HG03521 (cell line): ENCODE measurements at regions not wholly inside any gene's neighbourhood (a gene's known extent, or its start where the extent isn't known, plus 50 kb on each side); places are given as distances from the start of the nearest gene placed in this dataset.
"Not testable (repeated sequence)": the region's sequence is repeated elsewhere in the genome, so short reads cannot be mapped to it uniquely, and the experiment has no call there.

Source experiments
- ATAC-seq: cut with Tn5 transposase; IDR thresholded peaks from one replicate; pipeline ENCODE4 v1.9.1; 2021; ENCODE audit warnings: mild to moderate bottlenecking, moderate library complexity; ENCODE audit not compliant: unreplicated experiment

DNA sequence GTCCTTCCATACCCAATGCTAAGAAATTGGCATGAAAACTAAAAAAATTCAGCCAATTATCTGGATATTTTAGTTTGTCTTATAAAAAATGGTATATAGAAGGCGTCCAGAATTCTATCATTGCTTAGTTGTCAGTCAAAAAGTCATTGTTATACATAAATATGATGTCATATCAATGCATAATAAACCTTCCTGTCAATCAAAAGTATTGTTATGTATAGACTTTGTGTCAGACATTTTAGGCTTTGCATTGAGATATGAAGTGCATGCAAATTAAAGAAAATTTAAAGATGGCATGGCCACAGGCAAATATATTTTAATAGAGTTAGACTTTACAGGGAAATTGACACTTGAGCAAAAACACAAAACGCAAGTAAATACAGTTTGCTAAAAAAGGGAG, 173.4 kb upstream of the FANCL start:
- no peak for ATAC-seq

DNA sequence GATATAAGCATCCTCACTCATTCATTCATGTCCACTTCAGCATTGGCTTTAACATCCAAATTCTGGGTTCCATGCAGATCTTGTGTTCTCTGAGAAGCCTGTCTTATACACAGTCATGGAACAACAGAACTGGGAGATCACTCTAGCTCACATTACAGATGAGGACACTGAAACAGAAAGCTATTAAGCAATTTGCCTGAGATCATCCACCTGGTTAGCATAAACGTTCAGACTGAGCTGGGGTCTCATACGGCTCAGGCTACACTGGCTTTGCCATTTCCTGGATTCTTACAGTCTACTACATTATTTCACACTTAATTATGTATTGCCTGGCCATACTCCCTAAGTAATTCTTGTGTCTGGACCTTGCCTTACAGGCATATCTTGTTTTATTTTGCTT, 169.4 kb upstream of the FANCL start:
- ATAC-seq, result no peak

DNA sequence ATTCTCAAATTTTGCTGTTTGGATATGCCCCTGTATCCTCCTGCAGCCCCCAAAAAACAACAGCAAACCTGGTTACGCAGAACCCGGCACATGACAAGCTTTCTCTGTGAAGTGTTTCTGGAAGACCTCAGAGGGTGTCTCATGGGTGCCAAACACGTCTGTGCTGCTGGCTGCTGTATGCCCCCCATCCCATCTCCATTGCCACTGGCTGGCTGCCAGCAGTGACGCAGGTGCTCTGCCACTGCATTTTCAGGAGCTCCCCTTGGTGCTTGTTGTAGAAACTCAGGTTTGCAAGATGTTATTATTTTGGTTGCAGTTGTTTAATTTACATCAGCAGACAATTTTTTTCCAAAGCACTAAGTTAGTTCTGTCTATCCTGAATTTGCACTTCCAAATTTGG, 166.4 kb upstream of the FANCL start:
- no peak for ATAC-seq

DNA sequence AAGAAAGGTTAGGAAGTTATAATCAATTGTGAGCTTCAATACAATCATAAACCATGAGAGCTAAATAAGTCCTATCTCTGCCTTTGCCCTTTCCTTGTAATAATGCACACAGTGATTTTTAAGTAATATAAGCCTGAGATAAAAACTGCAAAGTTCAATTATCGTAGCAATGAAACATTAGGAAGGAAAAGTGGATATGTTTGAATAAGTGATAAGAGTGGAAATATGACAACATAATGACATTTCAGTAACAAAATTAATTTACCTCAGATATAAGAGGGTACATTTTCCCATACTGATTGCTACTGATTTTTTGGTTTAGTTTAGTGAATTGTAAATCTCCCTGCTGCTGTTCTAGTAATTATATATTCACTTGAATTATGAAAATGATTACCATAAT, 164.2 kb upstream of the FANCL start:
- no peak for ATAC-seq

DNA sequence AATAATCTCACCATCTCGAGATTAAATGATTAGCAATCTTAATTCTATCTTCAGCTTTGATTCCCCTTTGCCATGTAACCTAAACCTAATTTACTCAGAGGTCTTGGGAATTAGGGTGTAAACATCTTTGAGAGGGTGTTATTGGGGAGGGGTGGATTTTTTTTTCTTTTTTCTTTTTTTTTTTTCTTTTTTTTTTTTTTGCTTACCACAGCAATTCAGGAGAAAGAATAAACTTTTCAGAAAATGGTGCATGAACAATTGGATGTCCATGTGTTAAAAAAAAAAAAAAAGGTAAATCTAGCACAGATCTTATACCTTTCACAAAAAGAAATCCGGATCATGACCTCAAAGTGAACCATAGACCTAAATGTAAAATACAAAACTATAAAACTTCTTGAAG, 160.8 kb upstream of the FANCL start:
- no peak for ATAC-seq

DNA sequence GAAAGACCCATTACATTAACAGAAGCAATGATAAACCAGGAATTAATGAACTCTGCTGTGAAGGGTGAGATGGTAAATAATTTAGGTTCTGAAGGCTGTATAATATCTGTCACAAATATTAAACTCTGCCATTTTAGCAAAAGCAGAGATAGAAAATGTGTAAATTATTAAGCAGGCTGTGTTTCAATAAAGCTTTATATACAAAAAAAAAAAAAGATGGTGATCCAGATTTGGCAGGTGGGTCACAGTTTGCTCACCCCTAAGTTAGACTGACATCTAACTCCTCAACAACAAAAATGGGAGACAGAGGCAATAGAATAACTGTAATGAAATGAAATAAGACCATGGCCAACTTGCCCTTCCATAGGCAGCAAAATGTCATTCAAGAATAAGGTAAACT, 157.3 kb upstream of the FANCL start:
- no peak for ATAC-seq

DNA sequence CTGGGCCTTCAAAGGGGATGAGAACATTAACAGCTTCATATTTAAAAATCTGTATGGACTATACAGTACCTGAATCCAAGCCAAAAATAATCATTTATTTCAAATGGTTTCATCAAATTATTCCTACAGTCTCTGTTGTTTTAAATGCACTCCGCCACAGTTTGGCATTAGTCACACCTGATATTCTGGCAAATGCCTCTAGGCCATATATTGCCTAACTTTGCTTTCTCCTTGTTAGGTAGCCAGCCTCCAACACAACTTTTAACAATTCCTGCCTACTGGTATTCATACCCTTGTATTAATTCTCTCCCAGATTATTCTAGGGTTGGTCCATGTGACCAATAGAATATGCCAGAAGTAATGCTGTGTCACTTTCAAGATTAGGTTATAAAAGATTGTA, 146.6 kb upstream of the FANCL start:
- ATAC-seq, result no peak

DNA sequence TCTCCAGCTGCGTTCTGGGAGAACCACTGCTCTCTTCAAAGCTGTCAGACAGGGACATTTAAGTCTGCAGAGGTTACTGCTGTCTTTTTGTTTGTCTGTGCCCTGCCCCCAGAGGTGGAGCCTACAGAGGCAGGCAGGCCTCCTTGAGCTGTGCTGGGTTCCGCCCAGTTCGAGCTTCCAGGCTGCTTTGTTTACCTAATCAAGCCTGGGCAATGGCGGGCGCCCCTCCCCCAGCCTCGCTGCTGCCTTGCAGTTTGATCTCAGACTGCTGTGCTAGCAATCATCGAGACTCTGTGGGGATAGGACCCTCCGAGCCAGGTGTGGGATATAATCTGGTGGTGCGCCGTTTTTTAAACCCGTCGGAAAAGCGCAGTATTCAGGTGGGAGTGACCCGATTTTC, 145.8 kb upstream of the FANCL start:
- not testable (repeated sequence) for ATAC-seq

DNA sequence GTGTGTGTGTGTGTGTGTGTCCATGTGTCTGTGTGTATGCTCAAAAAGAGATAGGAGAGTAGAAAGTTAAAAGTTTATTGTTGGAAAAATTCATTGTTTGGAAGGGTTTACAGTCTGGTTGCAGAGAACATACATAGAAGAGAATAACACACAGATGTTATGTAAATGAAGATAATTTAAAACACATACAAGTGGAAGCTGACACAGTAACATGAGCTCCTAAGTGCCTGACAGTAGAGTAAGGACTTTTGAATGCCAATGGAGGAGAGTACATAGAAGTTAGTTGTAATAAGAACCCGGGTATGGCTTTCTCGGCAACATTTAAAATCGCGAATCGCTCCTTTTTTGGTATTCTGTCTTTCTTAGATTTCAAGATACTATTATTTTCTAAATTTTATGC, 137.0 kb upstream of the FANCL start:
- ATAC-seq, result no peak

DNA sequence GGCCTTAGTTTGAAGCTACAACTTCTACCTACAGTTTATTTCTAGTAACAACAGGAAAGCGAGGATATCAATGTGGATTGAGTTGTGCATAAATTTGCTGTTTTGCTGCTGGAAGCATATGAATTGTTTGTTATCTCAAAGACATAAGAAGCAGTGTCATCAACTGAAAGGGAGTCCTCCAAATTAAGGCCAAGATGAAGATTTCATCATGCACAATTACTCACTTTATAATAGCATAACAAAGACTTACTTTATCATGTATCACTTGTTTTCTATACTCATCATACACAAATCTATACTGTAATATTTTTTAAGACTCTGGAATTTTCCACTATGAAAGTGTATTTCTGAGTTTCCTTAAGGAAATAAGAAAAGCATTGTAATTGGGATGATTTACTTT, 136.1 kb upstream of the FANCL start:
- no peak for ATAC-seq

DNA sequence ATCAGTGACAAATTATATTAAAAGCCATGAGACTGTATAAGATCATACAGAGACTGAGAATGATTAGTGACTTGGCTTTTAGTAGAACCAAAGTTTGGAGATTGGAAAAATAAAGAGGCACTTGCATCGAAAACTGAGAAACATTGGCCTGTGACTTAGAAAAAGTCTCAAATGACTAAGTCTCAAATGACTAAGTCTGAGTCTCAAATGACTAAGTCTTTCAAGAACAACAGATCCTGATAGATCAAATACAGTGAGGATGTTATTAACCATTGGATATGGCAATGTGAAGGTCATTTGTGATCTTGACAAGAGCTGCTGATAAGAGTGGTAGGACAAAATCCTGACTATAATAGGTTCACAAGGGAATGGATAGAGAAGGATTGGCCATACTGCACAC, 135.5 kb upstream of the FANCL start:
- no peak for ATAC-seq

DNA sequence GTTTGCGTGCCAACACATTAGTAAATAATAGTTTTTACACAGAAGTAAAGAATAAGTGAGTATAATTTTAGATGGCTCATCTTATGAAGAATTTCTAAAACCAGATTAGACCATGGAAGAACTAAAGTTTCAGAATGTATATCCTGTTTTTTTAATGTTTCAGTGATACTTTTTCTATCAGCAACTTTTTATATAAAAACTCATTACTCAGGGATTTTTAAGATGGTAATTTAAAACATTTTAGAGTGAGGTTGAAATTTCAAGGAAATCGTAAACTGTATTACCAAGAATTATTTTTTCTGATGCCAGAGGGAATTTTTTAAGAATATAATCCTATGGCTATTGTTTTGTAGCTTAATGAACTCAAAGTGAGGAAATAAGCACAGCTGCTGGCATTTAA, 128.5 kb upstream of the FANCL start:
- ATAC-seq, result no peak

DNA sequence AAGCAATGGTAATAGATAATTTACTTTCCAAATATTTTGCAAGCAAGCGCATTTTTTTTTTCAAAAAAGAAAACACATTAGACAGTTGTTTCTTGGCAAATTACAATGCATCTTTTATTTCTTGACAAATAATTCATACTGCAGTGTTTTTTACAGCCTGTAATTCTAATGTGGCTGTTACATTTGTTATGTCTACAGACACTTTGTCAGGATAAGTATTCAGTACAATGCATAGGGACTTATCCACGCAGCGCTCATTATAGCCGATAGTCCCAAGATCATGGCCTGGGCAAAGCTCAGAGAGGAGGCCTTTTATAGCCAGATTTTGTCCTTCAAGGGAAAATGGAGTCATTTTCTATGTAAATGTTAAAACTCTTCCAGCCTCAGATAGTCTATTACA, 123.0 kb upstream of the FANCL start:
- no peak for ATAC-seq

DNA sequence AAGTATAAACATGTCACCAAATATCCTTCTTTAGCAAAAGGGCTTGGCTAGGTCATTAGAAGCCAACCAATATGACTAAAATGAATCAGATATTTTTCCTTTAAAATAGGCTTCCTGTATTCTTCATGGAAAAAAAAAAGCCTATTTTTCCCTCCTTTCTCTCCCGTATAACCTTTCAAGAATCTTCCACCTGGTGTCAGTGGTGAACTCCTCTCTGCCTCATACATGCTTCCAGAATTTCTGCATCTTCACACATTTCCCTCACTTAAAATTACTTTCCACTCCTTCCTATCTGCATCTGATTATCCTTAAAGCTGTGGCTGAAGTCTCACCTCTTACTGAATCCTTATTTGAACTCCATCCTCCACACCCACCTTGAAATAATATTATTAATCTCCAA, 116.9 kb upstream of the FANCL start:
- no peak for ATAC-seq

DNA sequence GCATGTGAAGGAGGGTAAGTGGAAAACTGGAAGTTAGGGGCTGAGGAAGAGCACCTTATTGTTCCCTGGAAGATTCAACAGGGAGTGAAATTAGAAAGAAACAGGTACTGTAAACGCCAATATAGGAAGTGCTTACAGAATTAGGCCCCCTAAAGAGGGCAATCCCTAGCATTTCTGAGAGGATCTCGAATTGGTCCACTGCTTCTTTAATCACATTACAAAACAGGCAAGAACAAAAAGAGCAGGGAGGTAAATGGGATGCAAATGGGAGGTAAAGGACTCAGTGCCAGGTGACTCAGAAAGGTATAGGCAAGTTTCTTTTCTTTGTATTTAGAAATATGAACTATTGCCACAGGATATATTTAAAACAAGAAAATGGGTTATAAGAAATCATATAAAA, 116.4 kb upstream of the FANCL start:
- ATAC-seq, result no peak

DNA sequence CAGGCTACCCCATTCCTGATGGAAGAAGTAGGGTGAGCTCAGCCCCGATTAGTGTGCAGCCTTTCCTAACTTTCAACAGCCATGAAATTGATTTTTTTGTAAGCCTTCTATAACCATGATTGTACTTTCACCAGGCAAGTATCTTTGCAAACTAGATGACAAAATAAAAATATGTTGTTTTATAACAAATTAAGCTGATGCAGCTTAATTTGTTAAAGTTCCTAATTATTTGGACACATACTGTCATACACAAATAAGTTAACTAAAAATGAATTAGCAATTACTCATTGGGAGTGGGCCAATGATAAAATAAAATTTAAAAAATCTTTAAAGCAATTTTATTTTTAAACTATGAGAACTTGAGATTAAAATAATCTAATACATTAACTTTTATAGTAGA, 113.1 kb upstream of the FANCL start:
- ATAC-seq, result no peak

DNA sequence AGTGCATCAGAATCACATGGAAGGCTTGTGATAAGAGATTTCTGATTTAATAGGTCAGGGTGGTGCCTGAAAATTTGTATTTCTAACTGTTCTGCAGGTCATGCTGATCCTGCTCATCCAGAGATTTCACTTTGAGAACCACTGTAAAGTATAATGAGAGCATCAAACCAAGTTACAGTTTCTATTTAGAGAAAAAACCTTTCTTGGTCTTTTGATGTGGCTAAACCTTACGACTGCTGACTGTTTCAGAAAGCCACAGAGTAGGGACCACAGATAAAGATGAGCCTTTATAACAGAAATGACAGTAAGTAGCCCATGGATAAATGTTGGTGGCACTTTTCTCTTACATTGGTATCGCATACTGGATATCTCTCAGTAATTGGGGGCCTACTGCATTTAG, 109.4 kb upstream of the FANCL start:
- no peak for ATAC-seq

DNA sequence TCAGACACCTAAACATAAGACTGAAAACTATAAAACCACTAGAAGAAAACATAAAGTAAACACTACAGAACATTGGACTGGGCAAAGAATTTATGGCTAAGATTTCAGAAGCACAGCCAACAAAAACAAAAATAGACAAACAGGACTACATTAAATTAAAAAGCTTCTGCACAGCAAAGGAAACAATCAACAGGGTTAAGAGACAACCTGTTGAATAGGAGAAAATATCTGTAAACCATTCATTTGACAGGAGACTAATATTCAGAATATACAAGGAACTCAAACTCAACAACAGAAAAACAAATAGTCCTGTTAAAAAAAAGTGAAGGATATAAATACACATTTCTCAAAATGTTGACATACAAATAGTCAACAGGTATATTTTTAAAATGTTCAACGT, 106.7 kb upstream of the FANCL start:
- no peak for ATAC-seq

DNA sequence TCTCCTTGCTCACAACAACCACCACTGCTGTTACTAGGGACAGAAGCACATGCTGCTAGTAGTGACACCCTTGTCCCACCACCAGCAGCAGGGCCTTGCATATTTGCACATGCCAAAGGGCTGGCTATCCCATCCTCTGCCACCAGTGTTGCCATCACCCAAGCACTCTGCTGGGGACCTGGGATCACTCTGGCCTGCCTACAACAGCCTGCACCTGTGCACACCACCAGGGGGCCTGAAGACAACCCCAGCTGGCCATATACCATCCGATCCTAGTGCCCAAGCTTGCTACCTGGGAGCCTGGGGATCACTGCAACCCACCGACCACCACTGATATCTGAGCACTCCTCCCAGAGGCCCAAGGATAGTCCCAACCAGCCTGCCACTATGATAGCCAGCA, 99.9 kb upstream of the FANCL start:
- no peak for ATAC-seq

DNA sequence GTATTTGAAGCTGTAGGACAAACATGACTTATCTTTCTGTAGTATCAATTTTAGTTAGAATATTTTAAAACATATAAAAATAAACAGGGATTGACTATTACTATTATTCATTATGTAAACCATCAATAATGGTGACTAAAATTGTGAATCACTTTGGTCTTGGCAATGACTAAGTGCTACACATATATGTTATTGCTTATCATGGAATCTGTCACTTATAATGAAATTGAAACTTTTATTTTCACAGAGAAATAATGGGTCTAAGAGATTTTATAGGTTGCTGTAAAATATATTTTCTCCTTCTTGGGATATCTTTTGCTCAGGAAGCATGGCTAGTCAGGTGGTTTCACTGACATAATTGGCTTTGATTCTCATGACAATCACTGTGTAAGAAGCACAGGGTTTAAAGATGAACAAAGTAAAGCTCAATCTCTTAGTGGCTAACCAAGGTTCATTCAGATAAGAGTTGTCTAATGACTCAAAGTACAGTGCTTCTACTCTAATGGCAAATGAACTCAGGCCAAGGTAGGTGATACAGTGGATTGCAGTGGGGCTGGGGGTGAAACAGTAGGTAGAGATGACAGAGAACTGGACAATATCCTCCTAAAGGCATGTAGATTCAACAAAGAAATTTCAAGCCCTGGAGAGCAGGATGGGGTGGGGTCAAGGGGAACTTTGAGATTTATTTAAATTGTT, 98.6 kb upstream of the FANCL start:
- no peak for ATAC-seq

DNA sequence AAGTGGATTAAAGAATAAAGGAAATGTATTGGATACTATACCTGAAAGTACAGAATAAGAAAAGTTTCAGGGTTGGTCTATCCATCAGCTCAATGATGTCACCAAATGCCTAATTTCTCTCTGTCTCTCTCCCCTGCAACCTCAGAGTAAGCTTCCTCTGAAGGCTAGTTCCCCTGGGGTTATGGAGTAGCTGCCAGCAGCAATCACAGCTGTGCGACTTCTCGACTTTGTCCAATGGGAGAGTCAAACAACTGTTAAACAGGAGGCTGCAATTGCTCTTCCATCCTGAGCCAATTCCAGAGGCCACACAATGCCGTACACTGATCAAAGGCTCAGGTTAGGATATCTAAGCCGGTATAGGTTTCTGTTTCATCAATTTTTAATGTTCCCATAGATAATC, 95.3 kb upstream of the FANCL start:
- ATAC-seq, result no peak

DNA sequence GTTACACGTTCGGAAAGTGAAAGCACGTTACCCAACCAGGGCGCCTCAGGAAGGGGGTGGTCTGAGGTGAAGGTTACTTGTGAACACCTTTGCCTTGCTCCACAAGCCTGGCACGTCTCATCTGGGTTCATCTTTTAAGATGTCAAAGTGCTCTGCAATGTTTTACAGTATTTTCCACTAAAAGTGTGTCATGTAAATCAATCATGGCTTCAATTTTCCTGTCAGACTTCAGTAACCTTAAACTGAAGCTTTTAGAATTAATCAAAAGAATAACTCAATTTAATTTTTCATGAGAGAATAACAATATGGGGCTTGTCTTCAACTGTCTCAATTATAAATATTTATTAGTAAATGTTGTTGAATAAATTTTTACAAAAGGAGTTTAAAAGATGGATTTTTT, 93.3 kb upstream of the FANCL start:
- no peak for ATAC-seq

DNA sequence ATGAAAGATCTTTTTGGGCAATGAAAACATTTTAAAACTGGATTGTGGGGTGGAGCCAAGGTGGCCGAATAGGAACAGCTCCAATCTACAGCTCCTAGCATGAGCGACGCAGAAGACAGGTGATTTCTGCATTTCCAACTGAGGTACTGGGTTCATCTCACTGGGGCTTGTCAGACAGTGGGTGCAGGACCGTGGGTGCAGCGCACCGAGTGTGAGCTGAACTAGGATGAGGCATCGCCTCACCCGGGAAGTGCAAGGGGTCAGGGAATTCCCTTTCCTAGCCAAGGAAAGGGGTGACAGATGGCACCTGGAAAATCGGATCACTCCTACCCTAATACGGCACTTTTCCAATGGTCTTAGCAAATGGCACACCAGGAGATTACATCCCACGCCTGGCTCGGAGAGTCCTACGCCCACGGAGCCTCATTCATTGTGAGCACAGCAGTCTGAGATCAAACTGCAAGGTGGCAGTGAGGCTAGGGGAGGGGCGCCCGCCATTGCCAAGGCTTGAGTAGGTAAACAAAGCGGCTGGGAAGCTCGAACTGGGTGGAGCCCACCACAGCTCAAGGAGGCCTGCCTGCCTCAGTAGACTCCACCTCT, 84.3 kb upstream of the FANCL start:
- not testable (repeated sequence) for ATAC-seq
